ENCODE measurements at regions not wholly inside any gene's neighbourhood (a gene's known extent, or its start where the extent isn't known, plus 50 kb on each side); places are given as distances from the start of the nearest gene placed in this dataset.

DNA sequence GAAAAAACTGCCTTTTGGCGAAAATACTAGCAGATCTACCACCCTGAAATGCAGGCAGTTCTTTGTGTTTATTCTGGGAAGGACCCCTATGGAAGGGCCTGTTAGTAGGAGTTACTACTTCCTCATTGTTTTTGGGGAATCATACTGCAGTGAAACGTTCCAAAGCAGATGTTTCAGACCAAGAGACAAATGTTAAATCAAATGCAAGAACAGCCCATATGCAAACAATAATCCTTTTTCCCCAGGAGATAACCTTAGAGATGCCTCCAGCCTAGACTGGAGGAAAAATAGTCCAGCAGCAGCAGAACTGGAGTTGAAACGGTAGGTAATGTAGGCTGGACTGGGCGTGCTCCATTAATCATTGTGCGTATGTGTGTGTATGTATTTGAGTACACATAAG is 65.9 kb upstream of the VWDE start:
- Histone ChIP-seq H3K36me3 (replicated peaks; ENCODE audit: insufficient read depth, low read length) (no peaks in the 10 kb centered on the region), H4K20me1 (ENCODE audit: insufficient read depth, low read length) (no peaks in the 10 kb centered on the region), H3K4me3 (ENCODE audit: low read length) (no peak overlapping the region), H3K4me1 (ENCODE audit: low read length) (no peaks in the 10 kb centered on the region), H3K79me2 (ENCODE audit: low read length) (no peaks in the 10 kb centered on the region), H3K9ac (ENCODE audit: low read length) (no peak overlapping the region), H2AFZ (ENCODE audit: low read length) (no peak overlapping the region), H3K9me3 (replicated peaks; ENCODE audit: insufficient read depth, low read length) (no peaks in the 10 kb centered on the region), H3K27me3 (replicated peaks; ENCODE audit: insufficient read depth, low read length) (no peaks in the 10 kb centered on the region), H3K4me2 (ENCODE audit: low read depth, low read length) (no peak overlapping the region), H3K27ac (ENCODE audit: low read length) (no peak overlapping the region), H3F3A (ENCODE audit: insufficient read depth, low read length) (no peaks in the 10 kb centered on the region), H3K9me2 (replicated peaks; ENCODE audit: insufficient read depth, low read length) (no peaks in the 10 kb centered on the region)
- DNase-seq = no peak
- TF ChIP-seq CTCF (IDR thresholded peaks at IDR 0.05; ENCODE audit: low read length) = no peak
- no peak for TF ChIP-seq EZH2 (optimal IDR thresholded peaks at IDR 0.05; ENCODE audit: low read depth, low read length)
- no peak for TF ChIP-seq EZH2phosphoT487 (IDR thresholded peaks at IDR 0.05; ENCODE audit: low read length)

GRCh38 chr7:12470930-12471329 is 67.3 kb upstream of the VWDE start:
- H3K4me1 ChIP-seq (ENCODE audit: low read length) = no peaks in the 10 kb centered on the region
- no peak overlapping the region for H3K4me3 ChIP-seq (ENCODE audit: low read length)
- no peaks in the 10 kb centered on the region for H3K9me3 ChIP-seq (replicated peaks; ENCODE audit: insufficient read depth, low read length)
- no peaks in the 10 kb centered on the region for H4K20me1 ChIP-seq (ENCODE audit: insufficient read depth, low read length)
- no peak overlapping the region for H2AFZ ChIP-seq (ENCODE audit: low read length)
- H3K9me2 ChIP-seq (replicated peaks; ENCODE audit: insufficient read depth, low read length) = no peaks in the 10 kb centered on the region
- H3K9ac ChIP-seq (ENCODE audit: low read length) = no peak overlapping the region
- no peaks in the 10 kb centered on the region for H3K79me2 ChIP-seq (ENCODE audit: low read length)
- H3K36me3 ChIP-seq (replicated peaks; ENCODE audit: insufficient read depth, low read length) = no peaks in the 10 kb centered on the region
- no peak overlapping the region for H3K4me2 ChIP-seq (ENCODE audit: low read depth, low read length)
- H3K27me3 ChIP-seq (replicated peaks; ENCODE audit: insufficient read depth, low read length) = no peaks in the 10 kb centered on the region
- DNase-seq = no peak
- TF ChIP-seq EZH2 (optimal IDR thresholded peaks at IDR 0.05; ENCODE audit: low read depth, low read length) (no peak), EZH2phosphoT487 (IDR thresholded peaks at IDR 0.05; ENCODE audit: low read length) (no peak), CTCF (IDR thresholded peaks at IDR 0.05; ENCODE audit: low read length) (no peak)
- no peak overlapping the region for H3K27ac ChIP-seq (ENCODE audit: low read length)
- H3F3A ChIP-seq (ENCODE audit: insufficient read depth, low read length) = no peaks in the 10 kb centered on the region

DNA sequence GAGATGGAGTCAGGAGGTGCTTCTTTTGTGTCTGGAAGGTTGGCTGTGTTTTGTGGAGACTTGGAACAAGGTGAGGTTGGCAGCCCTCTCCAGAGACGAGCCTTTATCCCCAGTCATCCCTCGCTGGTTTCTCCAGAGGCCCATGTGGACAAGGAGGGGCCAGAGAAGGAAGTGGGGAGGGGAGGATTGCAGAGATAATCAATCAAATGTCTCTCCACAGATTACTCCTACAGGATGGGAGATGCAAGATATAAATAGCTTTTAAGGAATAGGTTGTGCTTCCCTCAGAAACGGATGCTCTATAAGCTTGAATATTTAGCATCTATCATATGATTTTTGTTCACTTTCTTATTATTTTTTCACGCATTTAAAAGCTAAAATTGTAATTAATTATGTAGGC is 70.4 kb upstream of the VWDE start:
- no peak overlapping the region for H3K27ac ChIP-seq (ENCODE audit: low read length)
- no peaks in the 10 kb centered on the region for H3K79me2 ChIP-seq (ENCODE audit: low read length)
- no peaks in the 10 kb centered on the region for H3K36me3 ChIP-seq (replicated peaks; ENCODE audit: insufficient read depth, low read length)
- H3K9me2 ChIP-seq (replicated peaks; ENCODE audit: insufficient read depth, low read length) = no peaks in the 10 kb centered on the region
- H2AFZ ChIP-seq (ENCODE audit: low read length) = no peak overlapping the region
- TF ChIP-seq EZH2phosphoT487 (IDR thresholded peaks at IDR 0.05; ENCODE audit: low read length) (no peak), EZH2 (optimal IDR thresholded peaks at IDR 0.05; ENCODE audit: low read depth, low read length) (no peak), CTCF (IDR thresholded peaks at IDR 0.05; ENCODE audit: low read length) (no peak)
- no peak overlapping the region for H3K4me2 ChIP-seq (ENCODE audit: low read depth, low read length)
- H3K4me3 ChIP-seq (ENCODE audit: low read length) = no peak overlapping the region
- H3F3A ChIP-seq (ENCODE audit: insufficient read depth, low read length) = no peaks in the 10 kb centered on the region
- no peaks in the 10 kb centered on the region for H3K4me1 ChIP-seq (ENCODE audit: low read length)
- no peaks in the 10 kb centered on the region for H3K27me3 ChIP-seq (replicated peaks; ENCODE audit: insufficient read depth, low read length)
- DNase-seq = no peak
- no peak overlapping the region for H3K9ac ChIP-seq (ENCODE audit: low read length)
- H4K20me1 ChIP-seq (ENCODE audit: insufficient read depth, low read length) = no peaks in the 10 kb centered on the region
- no peaks in the 10 kb centered on the region for H3K9me3 ChIP-seq (replicated peaks; ENCODE audit: insufficient read depth, low read length)

All from MM.1S (cell line).